ENCODE measurements at regions not wholly inside any gene's neighbourhood (a gene's known extent, or its start where the extent isn't known, plus 50 kb on each side); places are given as distances from the start of the nearest gene placed in this dataset.
A peak's percentile ranks its signal among the peaks of the same experiment; 100 is the strongest.
"Not testable (repeated sequence)": the region's sequence is repeated elsewhere in the genome, so short reads cannot be mapped to it uniquely, and the experiment has no call there.

GRCh38 chr12:127133675-127134335, 1133.2 kb upstream of the TMEM132C start:
- no peak for DNase-seq (ENCODE audit: low read depth)
- no peak overlapping the region for H3K4me3 ChIP-seq (ENCODE audit: low read length)
- TF ChIP-seq CTCF (conservative IDR thresholded peaks at IDR 0.05; ENCODE audit: low read length), result no peak

GRCh38 chr12:127140864-127141484, 1126.0 kb upstream of the TMEM132C start:
- DNase-seq (ENCODE audit: low read depth); H3K4me3 ChIP-seq (ENCODE audit: low read length): not testable (repeated sequence)

- TF ChIP-seq CTCF (conservative IDR thresholded peaks at IDR 0.05; ENCODE audit: low read length), result no peak
- DNase-seq (ENCODE audit: low read depth), result no peak
- H3K4me3 ChIP-seq (ENCODE audit: low read length), result no peak overlapping the region
Observed at GRCh38 chr12:127143020-127143419, 1124.0 kb upstream of the TMEM132C start.

GRCh38 chr12:127144770-127145169, 1122.2 kb upstream of the TMEM132C start:
- TF ChIP-seq CTCF (conservative IDR thresholded peaks at IDR 0.05; ENCODE audit: low read length), result no peak
- DNase-seq (ENCODE audit: low read depth), result no peak

GRCh38 chr12:127145241-127145928, 1121.6 kb upstream of the TMEM132C start:
- no peak for TF ChIP-seq CTCF (conservative IDR thresholded peaks at IDR 0.05; ENCODE audit: low read length)
- peak overlapping the region; percentile 71 for H3K4me3 ChIP-seq (ENCODE audit: low read length)
- DNase-seq (ENCODE audit: low read depth), result peak; percentile 38

More at GRCh38 chr12:127144770-127145169, 1122.2 kb upstream of the TMEM132C start:
- no peak overlapping the region for H3K4me3 ChIP-seq (ENCODE audit: low read length)

GRCh38 chr12:127145929-127146789, 1120.8 kb upstream of the TMEM132C start:
- DNase-seq (ENCODE audit: low read depth), result peak; percentile 63
- no peak for TF ChIP-seq CTCF (conservative IDR thresholded peaks at IDR 0.05; ENCODE audit: low read length)
- peak overlapping the region; percentile 71 for H3K4me3 ChIP-seq (ENCODE audit: low read length)

Measured in AG10803 (cell line).